Keratinocyte (primary cell): ENCODE measurements at regions not wholly inside any gene's neighbourhood (a gene's known extent, or its start where the extent isn't known, plus 50 kb on each side); places are given as distances from the start of the nearest gene placed in this dataset.

Experiments
- EZH2 ChIP-seq: IDR thresholded peaks from one replicate; pipeline ENCODE4 v1.6.1; 2012; ENCODE audit warnings: inconsistent platforms, mild to moderate bottlenecking, low read length, moderate library complexity
- TF ChIP-seq, protein P1 (sequence below), 3 experiments: IDR thresholded peaks in 1 of 3; conservative IDR thresholded peaks in 1 of 3; optimal IDR thresholded peaks in 1 of 3; 2 replicates in 2 of 3; 3 replicates in 1 of 3; pipeline versions ENCODE3 to v1.5.1; 2011; ENCODE audit warnings: low read length in 3 of 3, mild to moderate bottlenecking in 3 of 3, moderate library complexity in 2 of 3, control low read depth in 1 of 3, inconsistent platforms in 1 of 3; ENCODE audit not compliant: insufficient read depth in 2 of 3; ENCODE audit errors: extremely low read depth in 1 of 3

DNA sequence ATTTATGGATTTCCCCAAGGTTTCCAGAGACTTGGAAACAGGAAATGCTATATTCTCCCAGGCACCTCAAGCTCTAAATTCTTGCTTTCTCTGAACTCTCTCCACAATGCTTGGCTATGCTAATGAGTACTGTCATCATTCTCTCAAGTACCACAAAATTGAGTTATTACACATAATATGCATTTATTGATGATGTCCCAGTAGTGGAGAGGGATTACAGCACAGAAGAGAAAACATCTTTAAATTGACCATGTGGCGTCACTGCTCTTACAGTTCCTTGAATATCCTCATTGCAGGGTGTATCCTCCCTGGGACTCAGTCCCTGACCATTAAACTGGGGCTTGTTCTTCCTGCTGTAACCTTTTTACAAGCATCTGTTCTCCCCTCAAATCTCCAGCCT lies 681.1 kb upstream of the FANCL start:
- TF ChIP-seq, protein P1, sequence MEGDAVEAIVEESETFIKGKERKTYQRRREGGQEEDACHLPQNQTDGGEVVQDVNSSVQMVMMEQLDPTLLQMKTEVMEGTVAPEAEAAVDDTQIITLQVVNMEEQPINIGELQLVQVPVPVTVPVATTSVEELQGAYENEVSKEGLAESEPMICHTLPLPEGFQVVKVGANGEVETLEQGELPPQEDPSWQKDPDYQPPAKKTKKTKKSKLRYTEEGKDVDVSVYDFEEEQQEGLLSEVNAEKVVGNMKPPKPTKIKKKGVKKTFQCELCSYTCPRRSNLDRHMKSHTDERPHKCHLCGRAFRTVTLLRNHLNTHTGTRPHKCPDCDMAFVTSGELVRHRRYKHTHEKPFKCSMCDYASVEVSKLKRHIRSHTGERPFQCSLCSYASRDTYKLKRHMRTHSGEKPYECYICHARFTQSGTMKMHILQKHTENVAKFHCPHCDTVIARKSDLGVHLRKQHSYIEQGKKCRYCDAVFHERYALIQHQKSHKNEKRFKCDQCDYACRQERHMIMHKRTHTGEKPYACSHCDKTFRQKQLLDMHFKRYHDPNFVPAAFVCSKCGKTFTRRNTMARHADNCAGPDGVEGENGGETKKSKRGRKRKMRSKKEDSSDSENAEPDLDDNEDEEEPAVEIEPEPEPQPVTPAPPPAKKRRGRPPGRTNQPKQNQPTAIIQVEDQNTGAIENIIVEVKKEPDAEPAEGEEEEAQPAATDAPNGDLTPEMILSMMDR (optimal IDR thresholded peaks at IDR 0.05 in 1 of 3, IDR thresholded peaks at IDR 0.05 in 1 of 3, conservative IDR thresholded peaks at IDR 0.05 in 1 of 3; ENCODE audit: extremely low read depth in 1 of 3, insufficient read depth in 2 of 3, low read length in 3 of 3) = no peak
- TF ChIP-seq EZH2 = no peak
